ENCODE measurements at regions not wholly inside any gene's neighbourhood (a gene's known extent, or its start where the extent isn't known, plus 50 kb on each side); places are given as distances from the start of the nearest gene placed in this dataset.

DNA sequence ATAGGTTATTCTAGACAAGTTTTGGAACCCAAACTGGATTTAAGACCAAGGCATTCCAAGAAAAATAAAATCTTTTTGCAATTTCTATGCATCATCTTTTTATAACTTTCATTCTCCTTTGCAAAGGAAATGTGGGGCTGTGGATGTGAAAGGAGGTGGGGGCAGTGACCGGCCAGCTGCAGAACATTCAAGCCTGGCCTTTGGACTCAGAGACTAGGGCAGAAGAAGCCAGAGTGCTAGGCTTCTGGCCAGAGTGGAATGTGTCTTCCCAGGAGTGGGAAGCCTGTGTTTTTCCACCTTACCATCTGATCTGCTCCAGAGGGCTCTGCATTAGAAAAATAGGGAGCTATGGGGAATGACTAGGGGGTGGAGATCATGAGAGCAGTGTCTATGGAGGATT, 148.5 kb downstream of the C9orf152 start:
- no peak overlapping the region for H3K4me2 ChIP-seq (replicated peaks; ENCODE audit: low read depth, low read length, poor library complexity, severe bottlenecking)
- H3K4me1 ChIP-seq (ENCODE audit: control insufficient read depth in 2 of 2, insufficient read depth in 2 of 2, low read length in 2 of 2): peaks cover 62 to 74% of the 10 kb centered on the region in 2 donors
- no peak for DNase-seq
- ChIA-PET CTCF (interaction anchor here (1.2 to 21.6 kb wide), 6 partner anchors 10 to 178 kb away, joined by 3 to 585 read pairs (median 18); no protein-coding TSS in a partner anchor), POLR2A (interaction anchor here (1.4 to 2.5 kb wide), 3 partner anchors 10 to 156 kb away, joined by 4 to 6 read pairs (median 5); no protein-coding TSS in a partner anchor)
- no peaks in the 10 kb centered on the region for H3K27me3 Mint-ChIP-seq
- peak overlapping the region in 1 of 2 donors; percentile 25 for H3K27ac ChIP-seq (ENCODE audit: low read length in 2 of 2)
- no peak for ATAC-seq (ENCODE audit: low read depth)
- H3K27me3 ChIP-seq (replicated peaks in 1 of 4; ENCODE audit: control extremely low read depth in 1 of 4, control insufficient read depth in 3 of 4, insufficient read depth in 4 of 4, low read length in 3 of 4): no peaks in the 10 kb centered on the region
- peak overlapping the region; percentile 19 for H3K4me3 Mint-ChIP-seq
- intact Hi-C loops (cut with micrococcal nuclease): loop anchor here (5.0 kb wide), 1 partner anchor 93 kb away; no protein-coding TSS in a partner anchor
- H3K4me1 Mint-ChIP-seq: peaks cover 81% of the 10 kb centered on the region
- no peak overlapping the region for H2AFZ ChIP-seq (ENCODE audit: insufficient read depth, low read depth, low read length, poor library complexity, severe bottlenecking)
- peaks cover 100% of the 10 kb centered on the region for H3K79me2 ChIP-seq (ENCODE audit: control insufficient read depth, insufficient read depth, low read length)
- H4K20me1 ChIP-seq (ENCODE audit: control insufficient read depth, insufficient read depth, low read length, poor library complexity, severe bottlenecking): peaks cover 58% of the 10 kb centered on the region
- 100% methylated on average over 1 of the region's 1 CpG for WGBS (ENCODE audit: insufficient coverage)
- TF ChIP-seq, protein P1, sequence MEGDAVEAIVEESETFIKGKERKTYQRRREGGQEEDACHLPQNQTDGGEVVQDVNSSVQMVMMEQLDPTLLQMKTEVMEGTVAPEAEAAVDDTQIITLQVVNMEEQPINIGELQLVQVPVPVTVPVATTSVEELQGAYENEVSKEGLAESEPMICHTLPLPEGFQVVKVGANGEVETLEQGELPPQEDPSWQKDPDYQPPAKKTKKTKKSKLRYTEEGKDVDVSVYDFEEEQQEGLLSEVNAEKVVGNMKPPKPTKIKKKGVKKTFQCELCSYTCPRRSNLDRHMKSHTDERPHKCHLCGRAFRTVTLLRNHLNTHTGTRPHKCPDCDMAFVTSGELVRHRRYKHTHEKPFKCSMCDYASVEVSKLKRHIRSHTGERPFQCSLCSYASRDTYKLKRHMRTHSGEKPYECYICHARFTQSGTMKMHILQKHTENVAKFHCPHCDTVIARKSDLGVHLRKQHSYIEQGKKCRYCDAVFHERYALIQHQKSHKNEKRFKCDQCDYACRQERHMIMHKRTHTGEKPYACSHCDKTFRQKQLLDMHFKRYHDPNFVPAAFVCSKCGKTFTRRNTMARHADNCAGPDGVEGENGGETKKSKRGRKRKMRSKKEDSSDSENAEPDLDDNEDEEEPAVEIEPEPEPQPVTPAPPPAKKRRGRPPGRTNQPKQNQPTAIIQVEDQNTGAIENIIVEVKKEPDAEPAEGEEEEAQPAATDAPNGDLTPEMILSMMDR (IDR thresholded peaks at IDR 0.05): no peak
- no peak for TF ChIP-seq EZH2 (IDR thresholded peaks at IDR 0.05; ENCODE audit: borderline replicate concordance, insufficient read depth, low read depth, low read length, poor library complexity, severe bottlenecking)
- H3K9me3 ChIP-seq (ENCODE audit: control extremely low read depth in 1 of 3, control insufficient read depth in 2 of 3, insufficient read depth in 1 of 3, low read length in 2 of 3): peaks cover 0 to 4% (median 0%) of the 10 kb centered on the region in 3 donors
- H3K27ac Mint-ChIP-seq: no peak overlapping the region
- no peak overlapping the region for H3K9ac ChIP-seq (ENCODE audit: low read length)
- no peak overlapping the region for H3K4me3 ChIP-seq (ENCODE audit: control extremely low read depth in 1 of 5, extremely low read depth in 1 of 5, insufficient read depth in 1 of 5, low read depth in 2 of 5, low read length in 4 of 5)
- no peaks in the 10 kb centered on the region for H3K9me3 Mint-ChIP-seq (ENCODE audit: insufficient read depth)
- H3K36me3 ChIP-seq (replicated peaks in 1 of 2; ENCODE audit: control extremely low read depth in 1 of 2, control insufficient read depth in 1 of 2, extremely low read depth in 1 of 2, insufficient read depth in 2 of 2, low read length in 1 of 2): peaks cover 3 to 51% of the 10 kb centered on the region in 2 experiments

DNA sequence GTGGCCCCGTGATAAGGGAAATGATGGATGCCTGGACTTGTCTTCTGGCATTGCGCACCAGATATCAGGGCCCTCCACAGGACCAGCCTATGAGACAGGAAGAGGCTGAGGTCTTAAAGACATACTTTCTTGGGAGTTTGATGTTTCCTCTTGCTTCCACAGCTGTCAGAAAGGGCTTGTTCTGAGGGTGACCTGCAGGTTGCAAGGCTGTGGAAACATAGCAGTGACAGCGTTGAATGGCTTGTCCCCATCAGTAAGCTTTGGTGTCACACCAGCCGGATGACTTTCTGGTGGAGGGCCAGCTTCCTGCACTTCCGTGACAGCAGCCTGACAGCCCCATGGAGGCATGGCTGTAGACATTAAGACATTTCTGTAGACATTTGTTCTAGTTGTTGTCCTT, 143.2 kb downstream of the C9orf152 start:
- ChIA-PET POLR2A (no interaction called here), CTCF (interaction anchor here (0.7 to 21.6 kb wide), 2 partner anchors 24 to 155 kb away, joined by 3 to 585 read pairs; no protein-coding TSS in a partner anchor)
- Histone ChIP-seq H4K20me1 (ENCODE audit: control insufficient read depth, insufficient read depth, low read length, poor library complexity, severe bottlenecking) (peaks cover 78% of the 10 kb centered on the region), H3K4me3 (ENCODE audit: control extremely low read depth in 1 of 5, extremely low read depth in 1 of 5, insufficient read depth in 1 of 5, low read depth in 2 of 5, low read length in 4 of 5) (peak overlapping the region in 1 of 5 experiments; percentile 4), H3K27me3 (replicated peaks in 1 of 4; ENCODE audit: control extremely low read depth in 1 of 4, control insufficient read depth in 3 of 4, insufficient read depth in 4 of 4, low read length in 3 of 4) (no peaks in the 10 kb centered on the region), H3K79me2 (ENCODE audit: control insufficient read depth, insufficient read depth, low read length) (peaks cover 100% of the 10 kb centered on the region), H2AFZ (ENCODE audit: insufficient read depth, low read depth, low read length, poor library complexity, severe bottlenecking) (no peak overlapping the region), H3K36me3 (replicated peaks in 1 of 2; ENCODE audit: control extremely low read depth in 1 of 2, control insufficient read depth in 1 of 2, extremely low read depth in 1 of 2, insufficient read depth in 2 of 2, low read length in 1 of 2) (peaks cover 3 to 45% of the 10 kb centered on the region in 2 experiments), H3K4me2 (replicated peaks; ENCODE audit: low read depth, low read length, poor library complexity, severe bottlenecking) (peak overlapping the region; percentile 42), H3K4me1 (ENCODE audit: control insufficient read depth in 2 of 2, insufficient read depth in 2 of 2, low read length in 2 of 2) (peaks cover 50 to 72% of the 10 kb centered on the region in 2 donors), H3K9ac (ENCODE audit: low read length) (no peak overlapping the region), H3K27ac (ENCODE audit: low read length in 2 of 2) (peak overlapping the region in 1 of 2 donors; percentile 56), H3K9me3 (ENCODE audit: control extremely low read depth in 1 of 3, control insufficient read depth in 2 of 3, insufficient read depth in 1 of 3, low read length in 2 of 3) (no peaks in the 10 kb centered on the region)
- WGBS (ENCODE audit: insufficient coverage): 69% methylated on average over 4 of the region's 5 CpGs
- Mint-ChIP-seq H3K4me3 (peak overlapping the region; percentile 70), H3K9me3 (ENCODE audit: insufficient read depth) (no peaks in the 10 kb centered on the region), H3K4me1 (peaks cover 82% of the 10 kb centered on the region), H3K27me3 (no peaks in the 10 kb centered on the region), H3K27ac (no peak overlapping the region)
- no peak for DNase-seq
- intact Hi-C loops (cut with micrococcal nuclease): no loop called here
- peak; percentile 10 for ATAC-seq (ENCODE audit: low read depth)
- TF ChIP-seq, protein P1 (IDR thresholded peaks at IDR 0.05): no peak
- TF ChIP-seq EZH2 (IDR thresholded peaks at IDR 0.05; ENCODE audit: borderline replicate concordance, insufficient read depth, low read depth, low read length, poor library complexity, severe bottlenecking): no peak

Data from B cell (primary cell).